H9 (cell line): ENCODE measurements at regions not wholly inside any gene's neighbourhood (a gene's known extent, or its start where the extent isn't known, plus 50 kb on each side); places are given as distances from the start of the nearest gene placed in this dataset.

ENCODE experiments used
- DNase-seq: peaks from one replicate; pipeline ENCODE4 v3.0.0-alpha.2; 2017
- H2AFZ ChIP-seq: one replicate; pipeline ENCODE4 v1.6.1; 2013; ENCODE audit warnings: mild to moderate bottlenecking, low read length, control low read depth, moderate library complexity
- H2AK5ac ChIP-seq: 2 replicates; pipeline ENCODE4 v1.6.1; 2013; ENCODE audit warnings: low read length, control low read depth, mixed read lengths; ENCODE audit not compliant: insufficient read length
- H2BK120ac ChIP-seq: one replicate; pipeline ENCODE4 v1.6.1; 2013; ENCODE audit warnings: low read depth, mild to moderate bottlenecking, low read length, control low read depth, inconsistent platforms; ENCODE audit not compliant: poor library complexity, severe bottlenecking
- H2BK12ac ChIP-seq: 2 replicates; pipeline ENCODE4 v1.6.1; 2013; ENCODE audit warnings: low read length, control low read depth, mixed read lengths, low read depth; ENCODE audit not compliant: insufficient read length
- H2BK15ac ChIP-seq: 2 replicates; pipeline ENCODE4 v1.6.1; 2013; ENCODE audit warnings: low read depth, low read length, control low read depth
- H2BK20ac ChIP-seq: one replicate; pipeline ENCODE4 v1.6.1; 2013; ENCODE audit warnings: low read depth, mild to moderate bottlenecking, low read length, control low read depth, inconsistent platforms; ENCODE audit not compliant: poor library complexity, severe bottlenecking
- H2BK5ac ChIP-seq: 2 replicates; pipeline ENCODE4 v1.6.1; 2013; ENCODE audit warnings: low read length, control low read depth, mixed read lengths; ENCODE audit not compliant: insufficient read length
- H3K14ac ChIP-seq: 2 replicates; pipeline ENCODE4 v1.6.1; 2013; ENCODE audit warnings: low read length, control low read depth; ENCODE audit not compliant: insufficient read depth
- H3K18ac ChIP-seq: 2 replicates; pipeline ENCODE4 v1.6.1; 2013; ENCODE audit warnings: low read depth, mild to moderate bottlenecking, mixed read lengths, low read length, control low read depth; ENCODE audit not compliant: insufficient read length
- H3K23ac ChIP-seq: 2 replicates; pipeline ENCODE4 v1.6.1; 2013; ENCODE audit warnings: low read length, control low read depth, mixed read lengths, low read depth; ENCODE audit not compliant: insufficient read length
- H3K23me2 ChIP-seq: 2 replicates; pipeline ENCODE4 v1.6.1; 2013; ENCODE audit warnings: low read depth, mild to moderate bottlenecking, mixed read lengths, low read length, control low read depth; ENCODE audit not compliant: insufficient read length, poor library complexity, severe bottlenecking
- H3K27ac ChIP-seq: 2 replicates; pipeline ENCODE4 v1.5.1; 2013; ENCODE audit warnings: low read length, control low read depth, mixed read lengths, low read depth; ENCODE audit not compliant: insufficient read length
- H3K27me3 ChIP-seq: 2 replicates; pipeline ENCODE4 v1.6.1; 2013; ENCODE audit warnings: low read length, control low read depth, inconsistent platforms; ENCODE audit not compliant: insufficient read depth
- H3K4ac ChIP-seq: 2 replicates; pipeline ENCODE4 v1.6.1; 2013; ENCODE audit warnings: low read depth, mild to moderate bottlenecking, control low read depth, inconsistent platforms, low read length, moderate library complexity
- H3K4me1 ChIP-seq: 2 replicates; pipeline ENCODE4 v1.6.1; 2013; ENCODE audit warnings: low read length, control low read depth, inconsistent platforms; ENCODE audit not compliant: insufficient read depth
- H3K4me2 ChIP-seq: 2 replicates; pipeline ENCODE4 v1.6.1; 2013; ENCODE audit warnings: low read length, control low read depth, mixed read lengths; ENCODE audit not compliant: insufficient read length, insufficient read depth
- H3K56ac ChIP-seq: 2 replicates; pipeline ENCODE4 v1.6.1; 2013; ENCODE audit warnings: low read depth, mild to moderate bottlenecking, mixed read lengths, low read length, control low read depth; ENCODE audit not compliant: insufficient read length
- H3K79me1 ChIP-seq: 2 replicates; pipeline ENCODE4 v1.6.1; 2013; ENCODE audit warnings: low read depth, mild to moderate bottlenecking, moderate library complexity, low read length, control low read depth, inconsistent platforms; ENCODE audit not compliant: insufficient read depth, poor library complexity, severe bottlenecking
- H3K79me2 ChIP-seq: 2 replicates; pipeline ENCODE4 v1.6.1; 2013; ENCODE audit warnings: low read length, control low read depth, inconsistent platforms; ENCODE audit not compliant: insufficient read depth
- H3K9ac ChIP-seq: 2 replicates; pipeline ENCODE4 v1.6.1; 2013; ENCODE audit warnings: low read length, control low read depth, mixed read lengths; ENCODE audit not compliant: insufficient read length; ENCODE audit errors: extremely low read depth
- H3K9me3 ChIP-seq: one replicate; pipeline ENCODE4 v1.6.1; 2013; ENCODE audit warnings: low read depth, low read length, inconsistent platforms; ENCODE audit not compliant: control insufficient read depth
- H3T11ph ChIP-seq: one replicate; pipeline ENCODE4 v1.6.1; 2013; ENCODE audit warnings: mild to moderate bottlenecking, low read length, control low read depth, inconsistent platforms
- H4K20me1 ChIP-seq: one replicate; pipeline ENCODE4 v1.6.1; 2013; ENCODE audit not compliant: control insufficient read depth, insufficient read length, insufficient read depth
- H4K5ac ChIP-seq: 2 replicates; pipeline ENCODE4 v1.6.1; 2013; ENCODE audit warnings: low read depth, mild to moderate bottlenecking, mixed read lengths, low read length, control low read depth; ENCODE audit not compliant: insufficient read length
- H4K8ac ChIP-seq: replicated peaks from 2 replicates; pipeline ENCODE4 v1.6.1; 2013; ENCODE audit warnings: low read length, control low read depth, mixed read lengths, low read depth; ENCODE audit not compliant: insufficient read length
- H4K91ac ChIP-seq: 2 replicates; pipeline ENCODE4 v1.6.1; 2013; ENCODE audit warnings: low read depth, mild to moderate bottlenecking, moderate library complexity, mixed read lengths, low read length, control low read depth; ENCODE audit not compliant: insufficient read length
- H3K27ac Mint-ChIP-seq, 3 experiments: 2 replicates in 2 of 3; 3 replicates in 1 of 3; pipeline ENCODE4 v1.8.0; 2020 to 2021; ENCODE audit warnings: mixed read lengths in 3 of 3, mild to moderate bottlenecking in 1 of 3, moderate library complexity in 1 of 3
- H3K27me3 Mint-ChIP-seq: 2 replicates; pipeline ENCODE4 v1.8.0; 2021; ENCODE audit warnings: low read depth, mild to moderate bottlenecking, moderate library complexity, mixed read lengths
- H3K36me3 Mint-ChIP-seq, 3 experiments: 2 replicates in 2 of 3; 3 replicates in 1 of 3; pipeline ENCODE4 v1.8.0; 2020 to 2021; ENCODE audit warnings: low read depth in 3 of 3, mixed read lengths in 3 of 3; ENCODE audit not compliant: insufficient read depth in 1 of 3
- H3K4me1 Mint-ChIP-seq, 2 experiments: 2 replicates each; pipeline ENCODE4 v1.8.0; 2020; ENCODE audit warnings: mixed read lengths in 2 of 2
- H3K4me3 Mint-ChIP-seq, 2 experiments: 2 replicates in 1 of 2; 3 replicates in 1 of 2; pipeline ENCODE4 v1.8.0; 2020 to 2021; ENCODE audit warnings: mild to moderate bottlenecking in 2 of 2, mixed read lengths in 2 of 2, moderate library complexity in 1 of 2
- H3K9me3 Mint-ChIP-seq, 2 experiments: 2 replicates in 1 of 2; 3 replicates in 1 of 2; pipeline ENCODE4 v1.8.0; 2020; ENCODE audit warnings: mild to moderate bottlenecking in 2 of 2, mixed read lengths in 2 of 2, moderate library complexity in 1 of 2
- CTCF ChIP-seq: fragments of 200-600 bp; sonication (generic); conservative IDR thresholded peaks from 3 replicates; pipeline ENCODE4 v1.8.0; 2021; ENCODE audit warnings: antibody characterized with exemption, mild to moderate bottlenecking
- WGBS: extraction: QIAGEN DNeasy Blood & Tissue Kit; methylation state at CpG from one replicate; pipeline ENCODE4 v1.1.7; 2013; ENCODE audit warnings: missing lambda C conversion rate, low lambda C conversion rate, mixed read lengths; ENCODE audit not compliant: insufficient read length; ENCODE audit errors: extremely low coverage; 5-methylcytosine and 5-hydroxymethylcytosine counted together

- H3K36me3 Mint-ChIP-seq: no peaks in the 10 kb centered on the region
- H3K9me3 ChIP-seq: no peaks in the 10 kb centered on the region
- no peaks in the 10 kb centered on the region for H3K27me3 ChIP-seq
- no peak overlapping the region for H3K56ac ChIP-seq
- no peak overlapping the region for H3K9ac ChIP-seq
- DNase-seq: no peak
- H3K18ac ChIP-seq: no peak overlapping the region
- no peak for TF ChIP-seq CTCF
- no peak overlapping the region for H4K91ac ChIP-seq
- no peak overlapping the region for H2BK5ac ChIP-seq
- no peak overlapping the region for H3K14ac ChIP-seq
- H2AFZ ChIP-seq: no peak overlapping the region
- no peak overlapping the region; a peak in 1 of 7 replicates for H3K27ac Mint-ChIP-seq
- H3K4me1 Mint-ChIP-seq: peaks cover 26 to 35% of the 10 kb centered on the region in 2 experiments
- H2BK15ac ChIP-seq: no peak overlapping the region
- no peaks in the 10 kb centered on the region for H4K20me1 ChIP-seq
- H3K9me3 Mint-ChIP-seq: no peaks in the 10 kb centered on the region
- no peak overlapping the region for H3K27ac ChIP-seq
- no peaks in the 10 kb centered on the region for H3K79me1 ChIP-seq
- no peaks in the 10 kb centered on the region for H3K79me2 ChIP-seq
- H3K27me3 Mint-ChIP-seq: peaks cover 2% of the 10 kb centered on the region; the same call in 1 of the 2 replicates
- no peak overlapping the region for H3T11ph ChIP-seq
- no peak overlapping the region for H3K4me2 ChIP-seq
- peaks cover 11% of the 10 kb centered on the region for H3K4me1 ChIP-seq
- no peak overlapping the region for H4K8ac ChIP-seq
- no CpG with 5 or more reads among the region's 10 CpGs for WGBS
- no peak overlapping the region for H2BK12ac ChIP-seq
- no peak overlapping the region for H2AK5ac ChIP-seq
- no peak overlapping the region for H3K23ac ChIP-seq
- no peak overlapping the region for H3K4ac ChIP-seq
- H4K5ac ChIP-seq: no peak overlapping the region
- no peak overlapping the region for H3K4me3 Mint-ChIP-seq
- no peaks in the 10 kb centered on the region for H3K23me2 ChIP-seq
- H2BK20ac ChIP-seq: no peak overlapping the region
- no peak overlapping the region for H2BK120ac ChIP-seq
These were observed 118.0 kb upstream of the PPARGC1A start for GRCh38 chr4:24007860-24008261.
